GM12878 (cell line): ENCODE measurements at regions not wholly inside any gene's neighbourhood (a gene's known extent, or its start where the extent isn't known, plus 50 kb on each side); places are given as distances from the start of the nearest gene placed in this dataset.

Experiments used
- ATAC-seq: fragments of 200-7000 bp; cut with Tn5 transposase; 3 replicates; pipeline ENCODE4 v1.9.1; 2020; ENCODE audit warnings: mild to moderate bottlenecking, moderate library complexity
- BruUV-seq: library from RNA; stranded (reverse); fragments of 400-500 nt; replicated peaks from 2 replicates; lab custom pipeline; 2021; lab: Mats Ljungman, UMichigan
- CTCF ChIA-PET: fragments of 300-600 bp; sonication (Branson Sonifier 250); formaldehyde crosslinking; extraction: SDS; loops from one replicate; lab custom pipeline; 2021; ENCODE audit warnings: inconsistent platforms; lab: Yijun Ruan, JAX
- POLR2A ChIA-PET: fragments of 350-600 bp; formaldehyde crosslinking; extraction: SDS; loops from one replicate; lab custom pipeline; 2021; ENCODE audit warnings: inconsistent platforms; lab: Charles Lee
- RAD21 ChIA-PET: fragments of 300-600 bp; sonication (Branson Sonifier 250); formaldehyde crosslinking; loops from one replicate; lab custom pipeline; 2023; ENCODE audit warnings: antibody characterized with exemption; ENCODE audit not compliant: unreplicated experiment; lab: Charles Lee
- SMC1A ChIA-PET: fragments of 300-600 bp; sonication (Branson Sonifier 250); formaldehyde crosslinking; loops from one replicate; lab custom pipeline; 2023; ENCODE audit not compliant: unreplicated experiment, uncharacterized antibody; lab: Charles Lee
- DNase-seq: peaks from one replicate; pipeline ENCODE4 v3.0.0-alpha.2; 2011; ENCODE audit warnings: low read depth, low spot score
- FAIRE-seq: peaks from 3 replicates; lab custom pipeline; 2011; peaks lifted over from hg19 to GRCh38; lab: Jason Lieb, UNC
- H2AFZ ChIP-seq: 2 replicates; pipeline ENCODE4 v1.6.0; 2011; ENCODE audit warnings: low read depth, low read length, control low read depth; ENCODE audit not compliant: control insufficient read depth
- H3K27ac ChIP-seq: 2 replicates; pipeline ENCODE4 v1.5.1; 2011; ENCODE audit warnings: control low read depth; ENCODE audit not compliant: control insufficient read depth, insufficient read depth
- H3K27me3 ChIP-seq, 2 experiments: replicated peaks in 1 of 2; 2 replicates each; pipeline versions ENCODE4 v1.6.0 to v1.6.1; 2011; ENCODE audit warnings: low read length in 1 of 2; ENCODE audit not compliant: control insufficient read depth in 2 of 2, insufficient read depth in 2 of 2
- H3K36me3 ChIP-seq, 2 experiments: 2 replicates each; pipeline ENCODE4 v1.5.1; 2011; ENCODE audit warnings: low read length in 1 of 2; ENCODE audit not compliant: control insufficient read depth in 2 of 2, insufficient read depth in 2 of 2
- H3K4me1 ChIP-seq: 2 replicates; pipeline ENCODE4 v1.6.1; 2011; ENCODE audit warnings: mild to moderate bottlenecking, low read length, moderate library complexity, mixed read lengths; ENCODE audit not compliant: control insufficient read depth, insufficient read depth
- H3K4me2 ChIP-seq: 2 replicates; pipeline ENCODE4 v1.6.0; 2011; ENCODE audit warnings: control low read depth; ENCODE audit not compliant: control insufficient read depth, insufficient read depth
- H3K4me3 ChIP-seq: fragments of 200-600 bp; sonication (generic); 2 replicates; pipeline ENCODE4 v1.5.1; 2016
- H3K79me2 ChIP-seq: 2 replicates; pipeline ENCODE4 v1.6.0; 2011; ENCODE audit warnings: low read length; ENCODE audit not compliant: control insufficient read depth, insufficient read depth
- H3K9ac ChIP-seq: 2 replicates; pipeline ENCODE4 v1.8.0; 2011; ENCODE audit warnings: low read length, control low read depth, mixed read lengths; ENCODE audit not compliant: control insufficient read depth, insufficient read depth
- H3K9me3 ChIP-seq: replicated peaks from 3 replicates; pipeline ENCODE4 v1.5.1; 2011; ENCODE audit warnings: mild to moderate bottlenecking, low read length; ENCODE audit not compliant: control insufficient read depth, insufficient read depth
- H4K20me1 ChIP-seq: 2 replicates; pipeline ENCODE4 v1.6.0; 2011; ENCODE audit not compliant: control insufficient read depth, insufficient read depth
- EED ChIP-seq: sonication (generic); IDR thresholded peaks from 2 replicates; pipeline ENCODE4 v1.6.1; 2016; ENCODE audit warnings: antibody characterized with exemption, low read depth
- NFIC ChIP-seq: IDR thresholded peaks from 2 replicates; pipeline ENCODE4 v1.6.1; 2012; ENCODE audit warnings: low read depth, mild to moderate bottlenecking, inconsistent platforms, low read length, moderate library complexity
- PML ChIP-seq: IDR thresholded peaks from 2 replicates; pipeline ENCODE4 v1.6.1; 2012; ENCODE audit warnings: low read length, inconsistent platforms
- POLR2A ChIP-seq: IDR thresholded peaks from 2 replicates; pipeline ENCODE4 v1.6.1; 2011; ENCODE audit warnings: low read depth, mild to moderate bottlenecking, low read length
- RELA ChIP-seq: fragments of 450-650 bp; IDR thresholded peaks from 2 replicates; pipeline ENCODE4 v1.8.0; 2014; ENCODE audit warnings: borderline replicate concordance; ENCODE audit not compliant: partially characterized antibody
- RELB ChIP-seq: fragments of 450-650 bp; IDR thresholded peaks from 2 replicates; pipeline ENCODE4 v1.6.1; 2017; ENCODE audit warnings: low read depth, mild to moderate bottlenecking, moderate library complexity
- SRF ChIP-seq, 2 experiments: IDR thresholded peaks; 2 replicates each; pipeline ENCODE4 v1.6.1; 2011; ENCODE audit warnings: low read depth in 2 of 2, low read length in 2 of 2, mild to moderate bottlenecking in 1 of 2, moderate library complexity in 1 of 2
- SUPT20H ChIP-seq: IDR thresholded peaks from 2 replicates; pipeline ENCODE4 v1.6.1; 2011; ENCODE audit warnings: low read depth, mild to moderate bottlenecking, low read length, moderate library complexity, borderline replicate concordance; ENCODE audit not compliant: control insufficient read depth
- TCF12 ChIP-seq: IDR thresholded peaks from 2 replicates; pipeline ENCODE4 v1.6.1; 2011; ENCODE audit warnings: low read depth, mild to moderate bottlenecking, low read length
- TCF3 ChIP-seq: IDR thresholded peaks from 2 replicates; pipeline ENCODE4 v1.6.1; 2012; ENCODE audit warnings: low read depth, mild to moderate bottlenecking, low read length, borderline replicate concordance; ENCODE audit not compliant: insufficient read depth
- WGBS: methylation state at CpG from one replicate; pipeline ENCODE4 v1.1.6; 2016; ENCODE audit warnings: low lambda C conversion rate; ENCODE audit not compliant: insufficient replicate concordance, insufficient coverage; ENCODE audit errors: missing lambda C conversion rate; 5-methylcytosine and 5-hydroxymethylcytosine counted together
- in situ Hi-C: fragments of 300-500 bp; cut with MboI; formaldehyde crosslinking; loops from 9 replicates; pipeline ENCODE4 v1.14.3; 2018; ENCODE audit warnings: mixed read lengths
- intact Hi-C: fragments of 100-400 bp; cut with micrococcal nuclease; formaldehyde crosslinking; loops from one replicate; pipeline ENCODE4 v1.14.2; 2022; ENCODE audit not compliant: unreplicated experiment
- TF ChIP-seq, protein P1 (sequence below): IDR thresholded peaks from 2 replicates; pipeline ENCODE4 v1.6.1; 2011; ENCODE audit warnings: borderline replicate concordance, low read depth, mild to moderate bottlenecking, moderate library complexity, low read length; ENCODE audit not compliant: insufficient read depth, poor library complexity, severe bottlenecking
- TF ChIP-seq, protein P2 (sequence below): fragments of 450-650 bp; IDR thresholded peaks from 2 replicates; pipeline ENCODE4 v1.6.1; 2017; ENCODE audit warnings: mild to moderate bottlenecking
- TF ChIP-seq, protein P3 (sequence below): fragments of 450-650 bp; conservative IDR thresholded peaks from 2 replicates; pipeline ENCODE4 v1.6.1; 2017; ENCODE audit warnings: mild to moderate bottlenecking, moderate library complexity

- no peak for TF ChIP-seq EED
- TF ChIP-seq, protein P1, sequence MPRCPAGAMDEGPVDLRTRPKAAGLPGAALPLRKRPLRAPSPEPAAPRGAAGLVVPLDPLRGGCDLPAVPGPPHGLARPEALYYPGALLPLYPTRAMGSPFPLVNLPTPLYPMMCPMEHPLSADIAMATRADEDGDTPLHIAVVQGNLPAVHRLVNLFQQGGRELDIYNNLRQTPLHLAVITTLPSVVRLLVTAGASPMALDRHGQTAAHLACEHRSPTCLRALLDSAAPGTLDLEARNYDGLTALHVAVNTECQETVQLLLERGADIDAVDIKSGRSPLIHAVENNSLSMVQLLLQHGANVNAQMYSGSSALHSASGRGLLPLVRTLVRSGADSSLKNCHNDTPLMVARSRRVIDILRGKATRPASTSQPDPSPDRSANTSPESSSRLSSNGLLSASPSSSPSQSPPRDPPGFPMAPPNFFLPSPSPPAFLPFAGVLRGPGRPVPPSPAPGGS: no peak
- TF ChIP-seq, all 136 proteins: peak for 0
Observed at GRCh38 chr4:156499684-156500083, 471.9 kb downstream of the PDGFC start (continued).

DNA sequence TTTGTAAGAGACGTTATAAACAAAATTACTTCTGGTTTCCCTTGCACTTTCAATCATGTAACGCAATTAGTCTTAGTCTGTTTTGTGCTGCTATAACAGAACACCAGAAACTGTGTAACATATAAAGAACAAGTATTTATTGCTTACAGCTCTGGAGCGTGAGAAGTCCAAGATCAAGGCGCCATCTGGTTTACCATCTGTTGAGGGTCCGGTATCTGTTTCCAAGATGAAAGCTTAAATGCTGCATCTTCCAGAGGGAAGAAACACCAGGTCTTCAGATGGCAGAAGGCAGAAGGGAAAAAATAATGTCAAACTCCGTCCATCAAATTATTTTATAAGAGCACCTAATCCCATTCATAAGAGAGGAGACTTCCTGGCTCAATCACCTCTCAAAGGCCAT lies 474.1 kb downstream of the PDGFC start:
- Histone ChIP-seq H3K4me2 (no peak overlapping the region), H3K27me3 (no peaks in the 10 kb centered on the region; a peak in 1 of 4 replicates), H3K79me2 (no peaks in the 10 kb centered on the region), H3K9ac (no peak overlapping the region), H3K4me3 (no peak overlapping the region), H3K4me1 (no peaks in the 10 kb centered on the region), H2AFZ (no peak overlapping the region), H3K9me3 (no peaks in the 10 kb centered on the region), H4K20me1 (no peaks in the 10 kb centered on the region), H3K27ac (no peak overlapping the region), H3K36me3 (no peaks in the 10 kb centered on the region)
- intact Hi-C loops (no loop called here), in situ Hi-C loops (no loop called here)
- RAD21 ChIA-PET: no interaction called here
- POLR2A ChIA-PET: no interaction called here
- SMC1A ChIA-PET: interaction anchor here (1.4 kb wide), 1 partner anchor 21 kb away, joined by 4 read pairs; no protein-coding TSS in a partner anchor
- WGBS: 33% methylated on average over 6 of the region's 6 CpGs
- FAIRE-seq: no peak
- DNase-seq: no peak
- no peak for ATAC-seq
- CTCF ChIA-PET: interaction anchor here (1.5 kb wide), 1 partner anchor 23 kb away, joined by 3 read pairs; no protein-coding TSS in a partner anchor
- no TSS peak for BruUV-seq
- TF ChIP-seq RELB (no peak), NFIC (no peak), TCF12 (no peak), TCF3 (no peak), POLR2A (no peak), SUPT20H (no peak), RELA (no peak), SRF (IDR thresholded peaks at IDR 0.05; ENCODE audit: low read depth in 2 of 2, low read length in 2 of 2) (no peak), PML (no peak)
- TF ChIP-seq, protein P2, sequence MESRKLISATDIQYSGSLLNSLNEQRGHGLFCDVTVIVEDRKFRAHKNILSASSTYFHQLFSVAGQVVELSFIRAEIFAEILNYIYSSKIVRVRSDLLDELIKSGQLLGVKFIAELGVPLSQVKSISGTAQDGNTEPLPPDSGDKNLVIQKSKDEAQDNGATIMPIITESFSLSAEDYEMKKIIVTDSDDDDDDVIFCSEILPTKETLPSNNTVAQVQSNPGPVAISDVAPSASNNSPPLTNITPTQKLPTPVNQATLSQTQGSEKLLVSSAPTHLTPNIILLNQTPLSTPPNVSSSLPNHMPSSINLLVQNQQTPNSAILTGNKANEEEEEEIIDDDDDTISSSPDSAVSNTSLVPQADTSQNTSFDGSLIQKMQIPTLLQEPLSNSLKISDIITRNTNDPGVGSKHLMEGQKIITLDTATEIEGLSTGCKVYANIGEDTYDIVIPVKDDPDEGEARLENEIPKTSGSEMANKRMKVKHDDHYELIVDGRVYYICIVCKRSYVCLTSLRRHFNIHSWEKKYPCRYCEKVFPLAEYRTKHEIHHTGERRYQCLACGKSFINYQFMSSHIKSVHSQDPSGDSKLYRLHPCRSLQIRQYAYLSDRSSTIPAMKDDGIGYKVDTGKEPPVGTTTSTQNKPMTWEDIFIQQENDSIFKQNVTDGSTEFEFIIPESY: no peak
- TF ChIP-seq, protein P3, sequence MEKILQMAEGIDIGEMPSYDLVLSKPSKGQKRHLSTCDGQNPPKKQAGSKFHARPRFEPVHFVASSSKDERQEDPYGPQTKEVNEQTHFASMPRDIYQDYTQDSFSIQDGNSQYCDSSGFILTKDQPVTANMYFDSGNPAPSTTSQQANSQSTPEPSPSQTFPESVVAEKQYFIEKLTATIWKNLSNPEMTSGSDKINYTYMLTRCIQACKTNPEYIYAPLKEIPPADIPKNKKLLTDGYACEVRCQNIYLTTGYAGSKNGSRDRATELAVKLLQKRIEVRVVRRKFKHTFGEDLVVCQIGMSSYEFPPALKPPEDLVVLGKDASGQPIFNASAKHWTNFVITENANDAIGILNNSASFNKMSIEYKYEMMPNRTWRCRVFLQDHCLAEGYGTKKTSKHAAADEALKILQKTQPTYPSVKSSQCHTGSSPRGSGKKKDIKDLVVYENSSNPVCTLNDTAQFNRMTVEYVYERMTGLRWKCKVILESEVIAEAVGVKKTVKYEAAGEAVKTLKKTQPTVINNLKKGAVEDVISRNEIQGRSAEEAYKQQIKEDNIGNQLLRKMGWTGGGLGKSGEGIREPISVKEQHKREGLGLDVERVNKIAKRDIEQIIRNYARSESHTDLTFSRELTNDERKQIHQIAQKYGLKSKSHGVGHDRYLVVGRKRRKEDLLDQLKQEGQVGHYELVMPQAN: no peak
